H1 (cell line): ENCODE measurements at regions not wholly inside any gene's neighbourhood (a gene's known extent, or its start where the extent isn't known, plus 50 kb on each side); places are given as distances from the start of the nearest gene placed in this dataset.

Experiments used
- CTCF ChIA-PET: fragments of 300-600 bp; sonication (Branson Sonifier 250); formaldehyde crosslinking; loops from one replicate; lab custom pipeline; 2021; ENCODE audit not compliant: partially characterized antibody; lab: Charles Lee
- POLR2A ChIA-PET: fragments of 300-600 bp; sonication (Branson Sonifier 250); formaldehyde crosslinking; loops from one replicate; lab custom pipeline; 2021; ENCODE audit warnings: inconsistent platforms; ENCODE audit not compliant: partially characterized antibody; lab: Charles Lee
- DNase-seq, 2 experiments: peaks; one replicate each; pipeline versions ENCODE4 v3.0.0 to v3.0.0-alpha.2; 2010 to 2022; ENCODE audit warnings: low spot score in 2 of 2, low read depth in 1 of 2, mixed read lengths in 1 of 2
- FAIRE-seq: peaks from 2 replicates; lab custom pipeline; 2011; peaks lifted over from hg19 to GRCh38; lab: Jason Lieb, UNC
- H2AFZ ChIP-seq: 2 replicates; pipeline ENCODE4 v1.8.1; 2012; ENCODE audit warnings: low read length, inconsistent platforms
- H2AK5ac ChIP-seq: 2 replicates; pipeline ENCODE4 v1.6.1; 2013; ENCODE audit warnings: low read depth, low read length
- H2BK120ac ChIP-seq: replicated peaks from 2 replicates; pipeline ENCODE3; 2013; ENCODE audit warnings: low read depth, low read length, inconsistent platforms
- H2BK12ac ChIP-seq: 2 replicates; pipeline ENCODE4 v1.6.1; 2013; ENCODE audit warnings: low read depth, low read length
- H2BK15ac ChIP-seq: 2 replicates; pipeline ENCODE4 v1.6.1; 2013; ENCODE audit warnings: low read length
- H2BK20ac ChIP-seq: 2 replicates; pipeline ENCODE4 v1.6.1; 2013; ENCODE audit warnings: low read length
- H2BK5ac ChIP-seq: 2 replicates; pipeline ENCODE4 v1.6.1; 2013; ENCODE audit warnings: low read depth, low read length
- H3K14ac ChIP-seq: 2 replicates; pipeline ENCODE4 v1.6.1; 2013; ENCODE audit warnings: inconsistent platforms; ENCODE audit not compliant: insufficient read length
- H3K18ac ChIP-seq: 2 replicates; pipeline ENCODE4 v1.6.1; 2013; ENCODE audit warnings: low read length; ENCODE audit errors: extremely low read depth
- H3K23ac ChIP-seq: 2 replicates; pipeline ENCODE4 v1.6.1; 2013; ENCODE audit warnings: inconsistent platforms; ENCODE audit not compliant: insufficient read length
- H3K23me2 ChIP-seq: 2 replicates; pipeline ENCODE4 v1.6.1; 2013; ENCODE audit warnings: low read depth, low read length
- H3K27ac ChIP-seq: 2 replicates; pipeline ENCODE4 v1.6.1; 2011; ENCODE audit warnings: low read depth, low read length, inconsistent platforms
- H3K27me3 ChIP-seq, 4 experiments: replicated peaks in 1 of 4; 1 replicate in 1 of 4; 2 replicates in 3 of 4; pipeline versions ENCODE4 v1.6.1 to v1.8.1; 2011 to 2013; ENCODE audit warnings: low read length in 3 of 4, mild to moderate bottlenecking in 3 of 4, inconsistent platforms in 2 of 4, mixed read lengths in 2 of 4, moderate library complexity in 1 of 4; ENCODE audit not compliant: control insufficient read depth in 3 of 4, insufficient read depth in 3 of 4; ENCODE audit errors: extremely low read depth in 1 of 4
- H3K36me3 ChIP-seq, 4 experiments: 2 replicates each; pipeline versions ENCODE4 v1.6.1 to v1.8.1; 2011 to 2013; ENCODE audit warnings: mild to moderate bottlenecking in 4 of 4, low read length in 3 of 4, moderate library complexity in 2 of 4, control low read depth in 1 of 4, inconsistent platforms in 1 of 4; ENCODE audit not compliant: insufficient read depth in 4 of 4, control insufficient read depth in 2 of 4
- H3K4ac ChIP-seq: replicated peaks from 2 replicates; pipeline ENCODE3; 2013; ENCODE audit warnings: low read length, low read depth, mixed read lengths, inconsistent platforms; ENCODE audit not compliant: insufficient read length
- H3K4me1 ChIP-seq, 4 experiments: replicated peaks in 1 of 4; 1 replicate in 1 of 4; 2 replicates in 3 of 4; pipeline versions ENCODE4 v1.6.1 to v1.8.1; 2011 to 2013; ENCODE audit warnings: low read length in 3 of 4, inconsistent platforms in 2 of 4, mixed read lengths in 1 of 4; ENCODE audit not compliant: insufficient read depth in 4 of 4, control insufficient read depth in 3 of 4
- H3K4me2 ChIP-seq, 2 experiments: 2 replicates each; pipeline versions ENCODE4 v1.6.1 to v1.8.1; 2011 to 2013; ENCODE audit warnings: low read depth in 2 of 2, low read length in 2 of 2, control low read depth in 1 of 2, inconsistent platforms in 1 of 2, mild to moderate bottlenecking in 1 of 2; ENCODE audit not compliant: insufficient read depth in 1 of 2
- H3K4me3 ChIP-seq, 4 experiments: fragments of 200-600, 300-600 bp in 1 of 4; sonication (generic), shearing (Covaris generic), sonication (Bioruptor Twin) in 1 of 4; 2 replicates each; pipeline versions ENCODE4 v1.5.1 to v1.8.1; 2011 to 2016; ENCODE audit warnings: low read length in 4 of 4, low read depth in 3 of 4, control low read depth in 2 of 4, inconsistent platforms in 2 of 4, mild to moderate bottlenecking in 2 of 4, mixed read lengths in 1 of 4, moderate library complexity in 1 of 4; ENCODE audit not compliant: insufficient read depth in 2 of 4; ENCODE audit errors: extremely low read depth in 1 of 4
- H3K56ac ChIP-seq: replicated peaks from 2 replicates; pipeline ENCODE3; 2013; ENCODE audit warnings: low read depth, mild to moderate bottlenecking, mixed read lengths, low read length, inconsistent platforms; ENCODE audit not compliant: insufficient read length
- H3K79me1 ChIP-seq: 2 replicates; pipeline ENCODE4 v1.6.1; 2013; ENCODE audit warnings: low read depth, low read length, control low read depth
- H3K79me2 ChIP-seq, 2 experiments: 2 replicates each; pipeline versions ENCODE4 v1.6.1 to v1.8.1; 2012 to 2013; ENCODE audit warnings: low read length in 2 of 2, mild to moderate bottlenecking in 2 of 2, inconsistent platforms in 1 of 2; ENCODE audit not compliant: insufficient read depth in 2 of 2, control insufficient read depth in 1 of 2
- H3K9ac ChIP-seq, 4 experiments: replicated peaks in 1 of 4; 1 replicate in 1 of 4; 2 replicates in 3 of 4; pipeline versions ENCODE4 v1.6.1 to v1.8.1; 2011 to 2013; ENCODE audit warnings: low read depth in 3 of 4, low read length in 3 of 4, control low read depth in 2 of 4, mild to moderate bottlenecking in 2 of 4, moderate library complexity in 2 of 4, inconsistent platforms in 1 of 4; ENCODE audit errors: extremely low read depth in 1 of 4
- H3K9me3 ChIP-seq, 2 experiments: 2 replicates each; pipeline versions ENCODE4 v1.6.1 to v1.8.1; 2012 to 2013; ENCODE audit warnings: mild to moderate bottlenecking in 2 of 2, moderate library complexity in 2 of 2, control low read depth in 1 of 2, inconsistent platforms in 1 of 2, low read depth in 1 of 2, low read length in 1 of 2, mixed read lengths in 1 of 2; ENCODE audit not compliant: insufficient read depth in 2 of 2
- H4K20me1 ChIP-seq, 2 experiments: replicated peaks in 1 of 2; 2 replicates each; pipeline versions ENCODE3 to v1.8.1; 2011 to 2013; ENCODE audit warnings: inconsistent platforms in 2 of 2, low read length in 2 of 2, mild to moderate bottlenecking in 1 of 2; ENCODE audit not compliant: insufficient read depth in 2 of 2, control insufficient read depth in 1 of 2
- H4K5ac ChIP-seq: 2 replicates; pipeline ENCODE4 v1.6.1; 2013; ENCODE audit warnings: low read length, low read depth, mixed read lengths, inconsistent platforms; ENCODE audit not compliant: insufficient read length
- H4K8ac ChIP-seq: 2 replicates; pipeline ENCODE4 v1.8.0; 2013; ENCODE audit warnings: mild to moderate bottlenecking, moderate library complexity, low read length, inconsistent platforms; ENCODE audit not compliant: insufficient read depth; ENCODE audit errors: extremely low read depth
- H4K91ac ChIP-seq: replicated peaks from 2 replicates; pipeline ENCODE3; 2013; ENCODE audit warnings: low read length, mixed read lengths, inconsistent platforms; ENCODE audit not compliant: insufficient read length
- CBX5 ChIP-seq: fragments of 300-800, 300-1000 bp; sonication (generic); IDR thresholded peaks from 2 replicates; pipeline ENCODE4 v1.7.1; 2016; ENCODE audit warnings: antibody characterized with exemption, low read length, low read depth
- CBX8 ChIP-seq: fragments of 300-800, 300-1000 bp; sonication (generic); IDR thresholded peaks from 2 replicates; pipeline ENCODE4 v1.7.1; 2016; ENCODE audit warnings: low read depth, low read length, borderline replicate concordance
- CEBPB ChIP-seq: IDR thresholded peaks from 2 replicates; pipeline ENCODE4 v1.6.1; 2012; ENCODE audit warnings: low read depth, low read length
- GABPA ChIP-seq: IDR thresholded peaks from 2 replicates; pipeline ENCODE4 v1.6.1; 2011; ENCODE audit warnings: mild to moderate bottlenecking, low read length, moderate library complexity, borderline replicate concordance; ENCODE audit not compliant: insufficient read depth
- POLR2AphosphoS5 ChIP-seq: IDR thresholded peaks from 2 replicates; pipeline ENCODE4 v1.6.1; 2011; ENCODE audit warnings: low read depth, low read length
- WGBS, 2 experiments: shearing (Covaris generic) in 1 of 2; methylation state at CpG; one replicate each; pipeline versions ENCODE4 v1.1.6 to v1.1.7; 2013 to 2015; ENCODE audit warnings: low lambda C conversion rate in 2 of 2, mixed read lengths in 2 of 2, inconsistent platforms in 1 of 2, low coverage in 1 of 2, missing lambda C conversion rate in 1 of 2; ENCODE audit not compliant: insufficient replicate concordance in 2 of 2, insufficient coverage in 1 of 2, insufficient read length in 1 of 2; ENCODE audit errors: extremely low coverage in 1 of 2, missing lambda C conversion rate in 1 of 2; 5-methylcytosine and 5-hydroxymethylcytosine counted together

DNA sequence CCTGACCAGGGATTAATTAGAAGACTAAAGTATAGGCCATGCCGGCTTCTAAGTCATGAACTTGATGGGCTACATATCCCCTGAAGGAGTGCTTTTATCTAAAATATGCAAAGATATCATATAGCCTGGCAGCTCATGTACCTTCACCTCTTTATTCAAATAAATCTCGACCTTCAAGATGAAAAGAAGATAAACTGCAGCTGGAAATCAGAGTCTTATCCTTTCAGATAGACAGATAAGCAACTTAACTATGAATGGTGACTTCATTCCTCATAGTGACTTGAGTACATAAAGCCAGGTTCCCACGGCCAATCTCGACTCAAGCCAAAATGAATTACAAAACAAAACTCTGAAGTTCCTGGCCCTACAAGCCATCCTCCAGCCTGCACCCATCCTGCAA lies 165.3 kb upstream of the KLHL29 start:
- Histone ChIP-seq H3K56ac (no peak overlapping the region), H3K4me2 (no peak overlapping the region), H3K27me3 (no peaks in the 10 kb centered on the region), H3K18ac (no peak overlapping the region), H3K79me2 (no peaks in the 10 kb centered on the region), H4K8ac (no peak overlapping the region), H2AK5ac (no peak overlapping the region), H3K9ac (no peak overlapping the region), H4K5ac (no peak overlapping the region), H2BK20ac (no peak overlapping the region), H2BK120ac (no peak overlapping the region), H3K4me1 (no peaks in the 10 kb centered on the region), H3K79me1 (no peaks in the 10 kb centered on the region), H2AFZ (no peak overlapping the region), H3K27ac (no peak overlapping the region), H3K23ac (no peak overlapping the region), H3K23me2 (no peaks in the 10 kb centered on the region), H2BK5ac (no peak overlapping the region), H3K4me3 (no peak overlapping the region), H2BK12ac (no peak overlapping the region), H2BK15ac (no peak overlapping the region), H3K9me3 (no peaks in the 10 kb centered on the region), H3K36me3 (no peaks in the 10 kb centered on the region), H3K4ac (no peak overlapping the region), H3K14ac (no peak overlapping the region), H4K91ac (no peak overlapping the region), H4K20me1 (no peaks in the 10 kb centered on the region)
- 90% methylated on average over 4 of the region's 4 CpGs; no CpG with 5 or more reads in 1 of the 2 experiments for WGBS, 2 experiments
- ChIA-PET POLR2A (no interaction called here), CTCF (interaction anchor here (0.6 kb wide), 1 partner anchor 140 kb away, joined by 4 read pairs; no protein-coding TSS in a partner anchor)
- no peak for FAIRE-seq
- TF ChIP-seq CBX5 (no peak), CBX8 (no peak), GABPA (no peak), POLR2AphosphoS5 (no peak), CEBPB (no peak)
- DNase-seq, result no peak
